ENCODE measurements at regions not wholly inside any gene's neighbourhood (a gene's known extent, or its start where the extent isn't known, plus 50 kb on each side); places are given as distances from the start of the nearest gene placed in this dataset.

- no peak for DNase-seq (ENCODE audit: low spot score)
Observed at GRCh38 chr6:165753506-165753905, 90.5 kb upstream of the PDE10A start.

GRCh38 chr6:165752451-165752850, 89.4 kb upstream of the PDE10A start:
- DNase-seq (ENCODE audit: low spot score) = no peak

- DNase-seq (ENCODE audit: low spot score) = no peak
Observed at GRCh38 chr6:165751486-165751885, 88.4 kb upstream of the PDE10A start.

GRCh38 chr6:165749163-165749562, 86.1 kb upstream of the PDE10A start:
- no peak for DNase-seq (ENCODE audit: low spot score)

- no peak for DNase-seq (ENCODE audit: low spot score)
Observed at GRCh38 chr6:165748390-165748789, 85.3 kb upstream of the PDE10A start.

GRCh38 chr6:165747963-165748362, 84.9 kb upstream of the PDE10A start:
- no peak for DNase-seq (ENCODE audit: low spot score)

GRCh38 chr6:165746331-165746730, 83.3 kb upstream of the PDE10A start:
- no peak for DNase-seq (ENCODE audit: low spot score)

GRCh38 chr6:165745492-165745891, 82.5 kb upstream of the PDE10A start:
- no peak for DNase-seq (ENCODE audit: low spot score)

GRCh38 chr6:165744555-165745228, 81.7 kb upstream of the PDE10A start:
- no peak for DNase-seq (ENCODE audit: low spot score)

- no peak for DNase-seq (ENCODE audit: low spot score)
Observed at GRCh38 chr6:165743366-165743898, 80.4 kb upstream of the PDE10A start.

GRCh38 chr6:165742047-165742446, 79.0 kb upstream of the PDE10A start:
- no peak for DNase-seq (ENCODE audit: low spot score)

- DNase-seq (ENCODE audit: low spot score) = no peak
Observed at GRCh38 chr6:165737396-165737795, 74.4 kb upstream of the PDE10A start.

- DNase-seq (ENCODE audit: low spot score) = no peak
Observed at GRCh38 chr6:165735065-165735464, 72.0 kb upstream of the PDE10A start.

GRCh38 chr6:165733489-165733791, 70.4 kb upstream of the PDE10A start:
- no peak for DNase-seq (ENCODE audit: low spot score)

GRCh38 chr6:165732696-165733488, 69.9 kb upstream of the PDE10A start:
- DNase-seq (ENCODE audit: low spot score) = no peak

GRCh38 chr6:165729307-165729936, 66.4 kb upstream of the PDE10A start:
- peak; percentile 56 for DNase-seq (ENCODE audit: low spot score)

GRCh38 chr6:165728216-165728615, 65.2 kb upstream of the PDE10A start:
- DNase-seq (ENCODE audit: low spot score) = no peak

- no peak for DNase-seq (ENCODE audit: low spot score)
Observed at GRCh38 chr6:165726965-165727381, 63.9 kb upstream of the PDE10A start.

- no peak for DNase-seq (ENCODE audit: low spot score)
Observed at GRCh38 chr6:165726290-165726875, 63.3 kb upstream of the PDE10A start.

- DNase-seq (ENCODE audit: low spot score) = peak; percentile 51
Observed at GRCh38 chr6:165725201-165725600, 62.2 kb upstream of the PDE10A start.

- DNase-seq (ENCODE audit: low spot score) = no peak
Observed at GRCh38 chr6:165723326-165723725, 60.3 kb upstream of the PDE10A start.

GRCh38 chr6:165722022-165722421, 59.0 kb upstream of the PDE10A start:
- DNase-seq (ENCODE audit: low spot score) = no peak

GRCh38 chr6:165721356-165721755, 58.3 kb upstream of the PDE10A start:
- no peak for DNase-seq (ENCODE audit: low spot score)

Data from NAMALWA (cell line).